Activated T-cell treated with anti-CD3 and anti-CD28 coated beads for 48 hours (primary cell): ENCODE measurements at regions not wholly inside any gene's neighbourhood (a gene's known extent, or its start where the extent isn't known, plus 50 kb on each side); places are given as distances from the start of the nearest gene placed in this dataset.
"Not testable (repeated sequence)": the region's sequence is repeated elsewhere in the genome, so short reads cannot be mapped to it uniquely, and the experiment has no call there.

Experiments
- DNase-seq: peaks from one replicate; pipeline ENCODE4 v3.0.0-alpha.2; 2020; ENCODE audit warnings: low read depth

DNA sequence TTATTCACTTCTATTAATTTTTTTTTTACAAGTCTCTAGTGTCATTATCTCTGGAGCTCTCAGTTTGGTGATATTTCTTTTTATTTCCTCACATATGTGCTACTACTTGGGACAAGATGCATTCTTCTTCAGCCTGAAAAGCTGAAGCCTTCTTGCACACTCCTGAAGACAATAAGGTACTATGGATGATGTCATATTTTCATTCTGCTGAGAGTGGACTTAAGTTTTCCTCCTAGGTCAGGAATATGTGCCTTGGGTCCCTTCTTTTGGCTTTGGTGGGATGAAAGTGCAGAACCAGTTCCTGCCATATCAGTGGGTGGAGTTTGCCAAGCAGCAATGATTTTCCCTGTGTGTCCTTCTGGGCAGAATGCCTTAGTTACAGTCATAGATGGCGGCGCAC lies 188.7 kb upstream of the EYA4 start:
- no peak for DNase-seq

DNA sequence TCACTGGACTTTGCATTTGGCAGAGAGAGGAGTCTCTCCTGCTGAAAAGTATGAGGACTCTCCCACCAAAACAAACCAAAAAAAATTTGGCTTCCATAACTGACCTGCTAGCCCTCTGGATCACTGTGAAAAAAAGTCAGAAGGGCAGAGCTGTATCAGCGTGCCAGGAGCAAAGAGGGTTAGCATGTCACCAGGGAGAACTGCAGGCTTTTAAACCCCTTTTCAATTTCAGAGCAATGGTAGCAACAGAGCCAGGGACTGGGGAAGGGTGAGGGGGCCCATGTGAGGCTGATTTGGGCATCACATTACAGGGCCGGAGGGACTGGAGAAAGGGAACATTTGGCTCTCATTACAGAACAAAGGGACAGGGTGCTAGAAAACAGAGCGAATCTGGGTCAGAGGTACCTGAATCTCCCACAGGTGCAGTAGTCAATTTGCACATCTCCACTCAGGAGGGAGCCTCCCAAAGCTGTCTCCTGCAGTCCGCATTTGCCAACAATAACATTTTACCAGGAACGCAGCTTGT lies 185.7 kb upstream of the EYA4 start:
- no peak for DNase-seq

DNA sequence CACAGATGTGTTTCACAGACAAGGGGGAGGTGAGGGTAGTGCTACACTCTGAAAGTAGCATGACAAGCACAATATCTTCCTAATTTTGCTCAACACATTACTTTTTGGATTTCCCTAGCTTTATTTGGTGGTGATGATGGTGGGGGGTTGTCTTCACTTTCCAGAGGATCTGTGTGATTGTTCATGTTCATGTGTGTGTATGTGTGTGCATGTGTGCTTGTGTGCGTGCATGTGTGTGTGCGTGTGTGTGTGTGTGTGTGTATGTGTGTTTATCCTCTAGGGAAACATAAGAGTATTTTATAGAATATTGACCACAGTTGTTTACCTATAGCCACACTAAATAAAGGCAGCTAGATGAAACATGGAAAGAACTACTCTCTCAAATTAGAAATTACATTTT lies 183.8 kb upstream of the EYA4 start:
- DNase-seq = no peak

DNA sequence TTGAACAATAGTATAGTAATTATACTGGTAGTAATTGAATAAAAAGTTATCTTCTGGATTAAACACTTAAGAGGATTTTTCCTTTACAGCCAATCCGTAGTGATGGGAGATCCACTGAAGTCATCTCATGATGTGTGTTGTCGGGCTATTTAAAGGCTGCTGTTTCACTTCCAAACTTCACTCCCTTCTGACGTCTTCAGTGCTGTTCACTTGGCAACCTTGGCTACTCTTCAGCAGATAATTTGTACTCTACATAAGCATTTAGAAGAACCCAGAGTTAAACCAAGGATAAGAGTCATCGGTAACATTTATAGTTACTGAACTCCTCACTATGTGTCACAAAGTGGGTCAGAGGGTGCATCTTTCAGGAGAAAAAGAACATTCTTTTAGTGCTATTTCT lies 179.1 kb upstream of the EYA4 start:
- no peak for DNase-seq

DNA sequence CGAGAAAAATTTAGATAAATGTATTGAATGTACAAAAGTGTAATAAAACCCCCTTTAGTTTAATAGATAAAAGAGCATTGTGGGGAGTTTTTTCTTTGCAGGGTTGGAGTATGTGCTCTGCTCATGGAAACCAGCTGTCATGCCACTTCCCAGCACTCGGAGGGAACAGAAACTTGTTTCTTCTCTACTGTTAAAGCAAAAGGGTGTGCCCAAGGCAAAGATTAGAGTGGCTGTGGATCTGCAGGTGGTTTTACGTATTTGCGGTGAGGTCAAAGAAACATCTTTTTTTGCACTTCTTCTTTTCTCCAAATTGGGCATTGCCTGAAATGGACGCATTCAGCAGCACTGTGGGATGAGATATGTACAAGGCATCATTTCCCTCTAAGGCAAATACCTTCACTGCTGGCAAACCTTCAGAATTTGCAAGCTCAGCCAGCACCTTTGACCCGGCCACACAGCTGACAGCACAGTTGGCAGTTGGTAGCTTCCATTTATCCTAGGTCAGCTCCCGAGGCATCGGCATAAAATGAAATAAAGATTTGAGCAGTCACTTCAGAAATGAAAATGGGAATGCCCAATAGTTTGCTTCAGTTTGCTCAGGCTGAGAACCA lies 178.4 kb upstream of the EYA4 start:
- no peak for DNase-seq

DNA sequence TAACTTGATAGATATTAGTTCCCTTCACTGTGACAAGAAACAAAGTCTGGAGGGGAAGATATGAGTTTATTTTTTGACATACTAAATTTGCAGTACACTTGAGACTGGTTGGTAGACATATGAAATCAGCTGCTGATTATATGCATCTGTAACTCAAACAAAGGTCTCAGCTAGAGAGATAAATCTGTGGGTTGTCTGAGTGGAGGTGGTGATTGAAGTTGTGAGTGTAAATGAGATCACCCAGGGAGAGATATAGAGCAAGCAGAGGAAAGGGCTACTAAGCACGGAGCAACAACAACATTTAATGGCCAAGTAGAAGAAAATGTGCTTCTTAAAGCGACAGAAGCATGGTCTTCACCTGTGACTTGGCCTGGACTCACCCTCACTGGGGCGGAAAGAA lies 173.2 kb upstream of the EYA4 start:
- no peak for DNase-seq

DNA sequence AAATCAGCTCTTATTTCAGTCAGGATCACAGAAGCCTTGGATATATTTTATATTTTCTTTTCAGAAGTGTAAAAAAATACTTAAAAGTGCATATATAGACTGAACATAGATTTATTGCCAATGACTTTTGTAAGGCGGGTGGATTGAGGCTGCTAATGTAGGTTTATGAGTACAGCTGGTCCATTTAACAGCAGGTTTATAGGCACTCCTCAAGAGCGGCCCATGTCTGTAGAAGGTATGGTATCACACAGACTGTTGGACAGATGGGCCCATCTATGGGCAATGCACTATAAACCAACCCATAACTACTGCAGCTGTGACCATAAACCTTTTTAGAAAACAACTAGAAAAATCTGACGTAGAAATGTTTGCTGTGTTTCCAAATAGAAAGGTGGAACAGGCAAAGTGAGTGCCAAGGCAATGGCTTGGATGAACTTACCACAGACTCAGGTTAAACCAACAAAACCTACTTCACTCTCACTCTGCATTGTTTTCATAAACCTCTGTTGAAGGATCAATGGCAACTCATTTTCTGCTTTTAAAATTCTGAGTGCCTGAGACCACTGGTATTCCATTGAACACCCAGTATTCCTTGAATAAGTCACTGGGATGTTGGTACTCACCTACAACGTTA lies 170.6 kb upstream of the EYA4 start:
- DNase-seq = no peak

DNA sequence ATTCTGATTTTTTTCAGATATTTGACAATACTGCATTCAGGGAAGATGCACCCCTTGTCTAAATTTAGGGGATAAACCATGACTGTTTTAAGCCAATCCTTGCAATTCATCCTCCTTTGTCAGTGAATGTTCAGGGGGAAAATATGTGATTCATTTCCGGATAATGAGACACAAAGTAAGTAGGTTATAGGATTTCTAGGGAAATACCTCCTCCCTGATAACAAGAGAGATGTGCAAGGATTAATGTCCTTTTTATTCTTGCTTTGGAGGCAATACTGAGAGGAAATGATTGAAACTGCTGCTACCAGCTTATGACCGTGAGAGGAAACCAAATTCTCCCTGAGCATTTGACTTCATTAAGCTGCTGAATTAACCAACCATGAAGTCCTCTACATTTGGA lies 161.3 kb upstream of the EYA4 start:
- no peak for DNase-seq

DNA sequence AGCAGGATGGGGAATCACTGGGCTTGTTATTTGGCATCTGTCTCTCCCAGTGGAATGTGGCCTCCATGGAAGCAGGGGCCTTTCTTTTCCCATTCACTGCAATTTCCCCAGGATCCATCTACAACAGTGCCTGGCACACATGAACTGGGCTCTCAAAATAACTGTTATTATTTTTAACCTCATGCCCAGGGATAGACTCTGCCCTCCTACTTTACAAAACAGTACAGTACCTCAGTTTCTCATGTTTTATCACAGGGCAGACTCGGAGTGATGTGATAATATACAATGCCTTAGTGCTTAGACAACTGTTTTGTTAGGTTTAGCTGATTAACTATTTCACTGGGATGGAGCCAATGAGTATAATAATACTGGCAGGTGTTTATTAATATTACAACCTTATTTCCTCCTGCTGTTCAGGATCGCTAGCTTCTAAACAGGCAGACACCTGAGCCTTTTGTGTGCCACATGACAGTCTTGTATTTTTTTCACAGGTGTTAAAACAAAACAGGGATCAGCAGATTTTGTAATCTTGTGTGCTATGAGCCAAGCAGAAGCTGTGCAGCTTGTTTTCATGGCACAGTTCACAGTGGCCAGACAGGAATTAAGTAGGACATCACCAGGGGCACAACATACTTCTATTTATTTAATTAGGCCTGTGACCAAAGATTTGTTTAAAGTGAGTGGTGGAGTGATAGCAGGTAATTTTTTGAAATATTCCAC lies 157.7 kb upstream of the EYA4 start:
- no peak for DNase-seq

DNA sequence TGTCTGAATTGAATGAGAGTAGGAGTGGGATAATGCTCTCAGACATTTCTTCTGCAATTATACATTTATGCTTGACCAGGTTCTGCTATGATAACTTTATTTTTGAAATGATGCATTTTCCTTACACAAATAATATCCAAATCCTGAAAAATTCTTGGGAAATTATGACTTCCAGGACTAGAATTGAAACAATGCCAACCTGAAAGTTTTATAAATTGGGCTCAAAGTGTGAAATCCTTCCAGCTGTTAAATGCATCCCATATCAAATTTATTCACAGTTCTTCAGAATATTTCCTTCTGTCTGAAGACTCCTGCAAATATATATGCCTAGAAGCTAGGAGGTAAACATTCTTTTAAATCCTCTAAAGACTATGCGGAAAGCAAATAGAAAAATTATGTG lies 155.7 kb upstream of the EYA4 start:
- no peak for DNase-seq

DNA sequence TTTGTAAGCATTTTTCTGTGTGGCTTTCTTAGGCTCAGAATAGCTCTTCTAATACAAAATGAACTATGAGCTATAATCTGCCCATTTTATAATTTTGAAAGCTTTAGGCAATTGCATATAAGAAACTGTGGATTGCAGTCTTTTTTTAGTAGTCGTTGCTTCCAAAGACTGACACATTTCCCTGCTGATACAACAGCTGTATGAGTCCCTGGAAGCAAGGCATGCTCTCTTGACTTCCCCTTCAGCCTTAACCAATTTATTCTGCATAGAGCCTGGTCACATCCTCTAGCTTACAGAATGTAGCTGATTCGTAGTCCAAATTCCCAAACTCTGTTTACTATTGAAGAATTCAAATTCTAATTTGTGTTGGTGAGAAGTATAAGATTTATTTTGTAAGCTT lies 155.3 kb upstream of the EYA4 start:
- DNase-seq = no peak

DNA sequence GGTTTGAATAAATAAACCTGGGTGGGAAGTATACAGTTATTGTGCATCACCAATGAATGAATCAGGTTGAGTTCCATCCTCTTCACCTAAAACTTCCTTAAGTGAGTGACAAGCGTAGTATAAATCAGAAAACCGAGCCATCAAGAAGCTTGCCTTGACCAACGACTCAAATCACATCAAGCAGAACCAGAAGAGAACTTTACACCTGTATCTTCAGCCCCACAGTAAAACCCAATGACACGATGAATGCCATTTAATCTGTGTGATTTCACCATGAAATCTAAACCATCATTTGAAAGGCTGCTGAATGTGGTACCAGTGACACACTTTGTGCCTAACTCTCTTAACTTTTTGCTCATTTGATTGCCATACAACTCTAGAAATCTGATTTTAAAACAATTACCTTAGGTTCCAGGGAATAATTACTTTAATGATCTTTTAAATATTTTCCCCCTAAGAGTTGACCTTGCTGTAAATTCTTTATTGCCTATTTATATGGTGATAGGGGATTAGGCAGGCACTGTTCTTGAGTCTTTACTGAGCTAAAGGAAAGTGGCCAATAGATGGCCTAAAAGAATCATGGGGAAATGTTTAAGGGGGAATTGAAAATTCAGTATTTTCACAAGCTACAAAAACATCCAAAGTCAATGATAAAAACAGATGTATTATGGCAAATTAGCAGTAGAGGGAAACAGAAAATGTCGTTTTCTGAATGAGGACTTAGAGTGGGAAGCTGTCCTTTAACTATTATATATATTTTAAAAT lies 152.0 kb upstream of the EYA4 start:
- no peak for DNase-seq

DNA sequence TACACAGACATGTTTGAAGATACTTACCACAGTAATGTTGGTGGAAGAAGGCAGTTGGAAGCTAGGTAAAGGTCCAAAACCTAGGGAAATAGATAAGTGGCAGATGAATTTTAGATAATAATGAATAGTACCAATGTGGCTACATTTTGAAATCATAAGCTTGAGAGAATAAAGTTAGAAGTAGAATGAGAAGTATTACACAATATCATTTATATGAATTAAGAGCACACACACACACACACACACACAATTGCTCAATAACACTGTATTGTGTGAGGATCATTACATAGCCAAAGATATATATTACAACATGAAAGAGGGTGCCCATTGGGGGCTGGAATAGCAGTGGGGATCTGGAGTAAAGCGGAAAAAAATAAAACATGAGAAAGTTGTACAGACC lies 149.0 kb upstream of the EYA4 start:
- no peak for DNase-seq

DNA sequence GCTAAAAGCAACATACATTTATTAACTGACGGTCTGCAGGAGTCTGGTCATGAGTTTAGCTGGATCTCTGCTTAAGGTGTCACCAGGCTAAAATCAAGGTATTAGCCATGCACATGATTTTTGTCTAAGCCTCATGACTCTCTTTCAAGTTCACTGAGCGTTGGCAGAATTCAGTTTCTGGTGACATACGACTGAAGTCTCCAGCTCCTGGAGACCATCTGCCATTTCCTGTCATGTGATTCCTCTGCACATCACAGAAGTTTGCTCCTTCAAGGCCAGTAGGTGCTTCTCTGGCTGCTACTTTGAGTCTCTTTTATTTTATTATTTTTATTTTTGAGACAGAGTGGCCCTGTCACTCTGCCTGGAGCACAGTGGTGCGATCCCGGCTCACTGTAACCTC lies 148.4 kb upstream of the EYA4 start:
- no peak for DNase-seq

DNA sequence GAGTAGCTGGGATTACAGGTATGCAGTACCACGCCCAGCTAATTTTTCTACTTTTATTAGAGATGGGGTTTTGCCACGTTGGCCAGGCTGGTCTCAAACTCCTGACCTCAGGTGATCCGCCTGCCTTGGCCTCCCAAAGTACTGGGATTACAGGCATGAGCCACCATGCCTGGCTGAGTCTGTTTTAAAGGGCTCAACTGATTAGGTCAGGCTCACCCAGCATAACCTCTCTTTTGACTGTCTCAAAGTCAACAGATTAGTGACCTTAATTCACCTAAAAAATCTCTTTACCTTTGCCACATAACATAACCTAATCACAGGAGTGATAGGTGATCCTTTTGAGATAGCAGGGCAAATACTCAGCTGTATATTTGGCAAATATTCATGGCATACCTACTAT lies 147.9 kb upstream of the EYA4 start:
- not testable (repeated sequence) for DNase-seq

DNA sequence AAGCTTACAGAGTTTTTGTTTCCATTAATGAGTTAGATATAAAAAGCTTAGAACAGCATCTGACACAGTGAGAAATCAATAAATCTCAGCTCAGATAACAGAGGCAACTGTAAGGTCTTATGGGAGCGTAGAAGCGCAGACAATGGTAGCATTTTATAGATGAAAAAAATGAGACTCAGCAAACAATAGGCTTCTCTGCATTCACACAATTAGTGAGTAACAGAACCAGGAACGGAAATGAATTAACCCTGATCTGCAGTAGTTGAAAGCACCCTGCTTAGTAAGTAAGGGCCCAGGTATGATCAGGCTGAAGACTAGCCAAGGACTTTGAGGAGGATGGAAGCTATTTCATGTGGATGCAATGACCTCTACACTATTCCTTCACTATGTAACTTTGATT lies 147.2 kb upstream of the EYA4 start:
- no peak for DNase-seq

DNA sequence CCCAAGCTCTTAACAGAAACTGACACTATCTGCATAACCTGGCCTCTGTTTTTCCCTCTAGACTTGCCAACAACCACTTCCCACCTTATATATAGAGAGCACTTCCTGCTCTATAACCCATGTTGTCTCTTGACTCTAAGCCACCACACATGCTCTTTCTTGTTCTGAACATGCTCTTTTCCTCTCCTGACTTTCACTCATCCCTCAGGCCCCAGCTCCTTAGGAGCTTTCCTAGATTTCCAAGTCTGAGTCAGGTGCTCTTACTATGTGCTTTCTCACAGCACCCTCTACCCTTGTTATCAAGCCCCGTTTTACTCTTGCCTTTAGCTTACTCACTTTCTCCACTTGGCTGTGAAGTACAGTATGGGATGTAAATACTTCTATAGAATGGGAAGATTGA lies 143.9 kb upstream of the EYA4 start:
- DNase-seq = no peak

DNA sequence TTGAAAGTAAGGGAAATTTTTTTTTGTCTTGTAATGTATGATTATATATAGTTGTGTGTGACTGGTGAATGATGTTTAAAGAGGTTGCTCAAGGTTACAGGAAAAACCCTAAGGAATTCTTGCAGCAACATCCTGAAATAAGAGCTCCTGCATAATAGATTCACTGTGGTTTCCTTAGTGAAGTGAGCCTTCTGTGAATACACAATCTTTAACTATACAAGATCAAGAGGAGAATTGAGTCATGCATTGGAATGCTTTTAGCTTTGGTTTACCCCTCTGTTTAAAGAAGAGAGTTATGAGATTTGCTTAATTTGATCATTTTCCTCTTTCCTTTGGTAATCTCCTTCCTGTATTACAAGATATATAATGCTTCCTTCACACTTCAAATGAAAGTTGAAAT lies 141.6 kb upstream of the EYA4 start:
- DNase-seq = no peak

DNA sequence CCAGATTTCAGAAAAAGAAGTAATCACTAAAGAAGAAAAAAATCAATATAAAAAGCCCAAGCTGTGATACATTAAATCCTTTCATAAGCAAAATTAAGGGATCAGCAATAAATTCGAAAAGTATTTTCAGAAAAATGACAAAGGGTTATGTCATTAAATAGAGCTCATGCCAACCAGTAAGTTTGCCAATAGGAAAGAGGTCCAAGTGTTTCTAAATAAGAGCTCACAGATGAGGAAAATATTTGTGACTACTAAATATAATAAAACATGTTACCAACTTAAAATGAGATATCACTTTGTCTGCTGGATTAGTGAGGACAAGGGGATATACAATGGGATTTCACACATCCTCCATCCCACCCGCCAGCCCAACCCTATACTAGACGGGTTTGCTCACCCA lies 140.3 kb upstream of the EYA4 start:
- DNase-seq = no peak

DNA sequence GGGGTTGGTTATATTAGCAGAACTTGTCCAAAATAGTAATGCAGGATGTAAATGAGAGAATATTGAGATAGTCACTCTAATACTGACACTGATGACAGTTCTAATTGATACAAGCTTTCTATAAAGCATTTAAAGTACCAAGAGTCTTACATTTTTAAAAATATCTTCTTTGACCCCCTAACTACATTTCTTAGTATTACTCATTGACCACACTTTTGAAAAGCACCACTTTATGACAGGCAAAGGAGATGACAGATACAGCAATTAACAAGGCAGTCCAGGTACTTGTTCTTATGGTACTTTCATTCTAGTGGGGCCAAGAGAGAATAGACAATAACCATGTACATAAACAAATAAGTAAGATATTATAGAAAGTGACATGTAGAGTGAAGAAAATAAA lies 139.4 kb upstream of the EYA4 start:
- DNase-seq = no peak

DNA sequence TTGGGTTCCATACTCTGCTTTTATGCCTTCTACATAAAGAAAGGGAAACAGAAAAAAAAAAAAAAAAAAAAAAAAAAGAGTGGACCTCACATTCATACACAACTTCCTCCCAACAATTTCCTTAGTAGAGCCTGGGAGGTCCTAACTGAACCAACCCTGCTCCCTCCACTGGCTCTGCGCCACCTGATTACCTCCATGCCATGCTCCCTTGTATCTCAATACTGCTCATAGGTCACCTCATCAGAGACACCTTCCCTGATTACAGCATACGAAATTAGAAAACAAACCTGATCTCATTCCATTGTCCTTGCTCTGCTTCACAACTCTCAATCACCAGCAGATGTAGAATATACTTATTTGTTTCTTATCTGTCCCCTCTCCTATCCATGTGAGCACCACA lies 134.2 kb upstream of the EYA4 start:
- DNase-seq = no peak

DNA sequence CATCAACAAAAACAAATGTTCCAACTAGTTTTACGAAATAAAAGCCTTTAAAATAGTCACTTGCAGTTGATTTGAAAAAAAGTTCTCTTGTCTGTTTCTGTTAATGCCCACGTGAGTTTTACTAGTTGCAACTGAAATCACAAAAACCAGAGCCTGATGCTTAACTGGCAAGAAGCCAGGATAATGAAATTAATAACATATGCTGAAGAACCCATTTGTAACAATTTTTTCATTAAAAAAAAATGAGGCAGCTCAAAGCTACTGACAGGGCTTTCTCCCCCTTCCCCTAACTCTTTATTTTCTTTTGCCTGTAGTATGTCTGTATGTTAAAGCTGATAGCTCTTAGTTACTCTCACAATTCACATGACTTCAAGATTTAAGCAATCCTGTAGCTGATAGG lies 132.7 kb upstream of the EYA4 start:
- no peak for DNase-seq

DNA sequence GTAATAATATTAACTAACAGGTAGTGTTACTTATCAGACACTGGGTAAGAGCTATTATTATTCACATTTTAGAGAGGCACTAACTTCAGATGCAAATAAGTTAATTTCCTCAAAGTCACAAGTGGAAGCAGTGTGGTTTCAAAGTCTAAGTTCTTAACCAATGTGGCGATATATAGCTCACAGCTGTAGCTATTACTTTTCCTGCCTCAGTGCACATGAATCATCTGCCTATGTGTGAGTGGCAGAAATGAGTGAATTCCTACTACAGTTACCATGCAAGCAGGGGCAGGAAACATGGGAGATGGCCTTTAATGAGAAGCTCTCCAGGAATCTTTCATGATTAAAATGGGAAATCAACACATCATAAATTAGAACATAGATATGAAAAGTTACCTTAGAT lies 126.2 kb upstream of the EYA4 start:
- DNase-seq = no peak
